GM12864 (cell line): ENCODE measurements at regions not wholly inside any gene's neighbourhood (a gene's known extent, or its start where the extent isn't known, plus 50 kb on each side); places are given as distances from the start of the nearest gene placed in this dataset.

ENCODE experiments used
- DNase-seq: peaks from one replicate; pipeline ENCODE4 v3.0.0-alpha.2; 2011; ENCODE audit warnings: low read depth
- H3K4me3 ChIP-seq: 2 replicates; pipeline ENCODE4 v1.5.1; 2011; ENCODE audit warnings: mild to moderate bottlenecking, low read depth, low read length, control low read depth
- TF ChIP-seq, protein P1 (sequence below): IDR thresholded peaks from 2 replicates; pipeline ENCODE4 v1.5.1; 2011; ENCODE audit warnings: low read depth, mild to moderate bottlenecking, moderate library complexity, low read length, control low read depth, inconsistent platforms; ENCODE audit errors: missing control alignments

DNA sequence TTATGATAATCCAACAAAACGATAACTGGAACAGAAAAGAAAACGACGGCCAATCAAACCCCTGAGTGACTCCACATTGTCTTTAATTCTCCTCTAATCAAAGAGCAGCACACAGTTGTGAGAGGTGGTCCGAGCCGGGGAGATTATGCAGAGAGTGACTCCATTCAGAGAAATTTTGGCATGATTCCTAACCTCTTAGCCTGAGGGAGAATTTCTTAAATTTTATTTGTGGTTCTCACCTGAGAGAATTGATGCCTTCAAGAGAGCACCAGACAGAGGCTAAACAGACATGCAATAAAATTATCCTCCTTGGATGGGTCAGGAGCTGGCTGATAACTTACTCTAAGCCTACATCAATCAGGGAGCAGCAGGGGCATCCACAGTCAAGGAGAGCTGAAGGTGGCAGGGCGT, 310.0 kb upstream of the KLF12 start:
- DNase-seq, result no peak
- no peak overlapping the region for H3K4me3 ChIP-seq
- TF ChIP-seq, protein P1, sequence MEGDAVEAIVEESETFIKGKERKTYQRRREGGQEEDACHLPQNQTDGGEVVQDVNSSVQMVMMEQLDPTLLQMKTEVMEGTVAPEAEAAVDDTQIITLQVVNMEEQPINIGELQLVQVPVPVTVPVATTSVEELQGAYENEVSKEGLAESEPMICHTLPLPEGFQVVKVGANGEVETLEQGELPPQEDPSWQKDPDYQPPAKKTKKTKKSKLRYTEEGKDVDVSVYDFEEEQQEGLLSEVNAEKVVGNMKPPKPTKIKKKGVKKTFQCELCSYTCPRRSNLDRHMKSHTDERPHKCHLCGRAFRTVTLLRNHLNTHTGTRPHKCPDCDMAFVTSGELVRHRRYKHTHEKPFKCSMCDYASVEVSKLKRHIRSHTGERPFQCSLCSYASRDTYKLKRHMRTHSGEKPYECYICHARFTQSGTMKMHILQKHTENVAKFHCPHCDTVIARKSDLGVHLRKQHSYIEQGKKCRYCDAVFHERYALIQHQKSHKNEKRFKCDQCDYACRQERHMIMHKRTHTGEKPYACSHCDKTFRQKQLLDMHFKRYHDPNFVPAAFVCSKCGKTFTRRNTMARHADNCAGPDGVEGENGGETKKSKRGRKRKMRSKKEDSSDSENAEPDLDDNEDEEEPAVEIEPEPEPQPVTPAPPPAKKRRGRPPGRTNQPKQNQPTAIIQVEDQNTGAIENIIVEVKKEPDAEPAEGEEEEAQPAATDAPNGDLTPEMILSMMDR, result no peak

DNA sequence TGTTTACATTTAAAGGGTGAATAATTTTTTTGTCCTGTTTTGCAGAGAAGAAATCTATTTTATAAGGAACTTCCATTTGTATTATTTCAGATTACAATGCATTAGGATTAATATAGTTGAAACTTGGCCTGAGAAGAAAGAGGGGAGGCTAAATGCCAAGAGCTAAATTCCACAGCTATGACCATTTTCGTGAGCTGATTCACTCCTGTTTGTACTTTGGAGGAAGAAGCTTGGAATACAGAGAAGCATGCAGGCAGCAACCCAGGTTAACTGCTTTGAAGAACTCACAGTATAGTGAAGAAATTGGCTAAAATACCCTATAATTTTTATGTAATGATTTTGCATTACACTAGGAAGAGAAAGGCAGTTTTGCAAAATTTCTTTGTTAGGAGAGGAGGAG, 309.4 kb upstream of the KLF12 start:
- no peak for DNase-seq
- H3K4me3 ChIP-seq, result no peak overlapping the region
- TF ChIP-seq, protein P1, result no peak

DNA sequence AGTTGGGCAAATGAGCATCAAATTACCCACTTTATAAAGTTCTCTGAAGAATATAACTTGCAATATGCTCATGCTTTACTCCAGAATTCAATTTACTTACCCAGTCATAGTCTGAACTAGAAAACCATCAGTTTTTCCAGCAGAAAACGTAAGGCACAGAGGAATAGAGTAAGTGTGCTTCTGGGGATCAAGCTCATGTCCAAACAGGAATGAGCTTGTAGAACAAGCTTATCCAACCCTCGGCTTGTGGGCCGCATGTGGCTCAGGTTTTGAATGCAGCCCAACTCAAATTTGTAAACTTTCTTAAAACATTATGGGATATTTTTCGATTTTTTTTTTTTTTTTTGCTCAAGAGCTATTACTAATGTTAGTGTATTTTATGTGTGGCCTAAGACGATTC, 308.5 kb upstream of the KLF12 start:
- TF ChIP-seq, protein P1, result no peak
- DNase-seq, result no peak
- no peak overlapping the region for H3K4me3 ChIP-seq

DNA sequence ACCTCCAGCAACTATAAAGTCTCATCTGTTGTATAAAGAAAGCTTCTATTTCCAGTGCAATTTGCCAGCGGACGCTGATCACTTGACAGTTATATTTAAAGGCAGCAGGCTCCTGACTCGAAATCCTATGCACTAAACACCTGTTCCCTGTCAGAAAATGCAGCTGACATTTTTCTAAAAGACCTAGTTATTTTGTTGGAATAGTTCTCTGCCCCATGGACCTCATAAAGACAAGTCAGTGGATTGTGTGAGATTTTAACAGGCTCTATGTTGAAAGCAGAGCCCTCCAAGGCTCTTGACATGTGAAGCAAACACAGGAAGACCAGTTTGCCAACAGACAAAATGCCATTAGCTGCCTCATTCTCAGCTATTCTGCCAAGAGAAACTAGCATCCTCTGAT, 304.7 kb upstream of the KLF12 start:
- no peak for DNase-seq
- no peak overlapping the region for H3K4me3 ChIP-seq
- TF ChIP-seq, protein P1, result no peak

DNA sequence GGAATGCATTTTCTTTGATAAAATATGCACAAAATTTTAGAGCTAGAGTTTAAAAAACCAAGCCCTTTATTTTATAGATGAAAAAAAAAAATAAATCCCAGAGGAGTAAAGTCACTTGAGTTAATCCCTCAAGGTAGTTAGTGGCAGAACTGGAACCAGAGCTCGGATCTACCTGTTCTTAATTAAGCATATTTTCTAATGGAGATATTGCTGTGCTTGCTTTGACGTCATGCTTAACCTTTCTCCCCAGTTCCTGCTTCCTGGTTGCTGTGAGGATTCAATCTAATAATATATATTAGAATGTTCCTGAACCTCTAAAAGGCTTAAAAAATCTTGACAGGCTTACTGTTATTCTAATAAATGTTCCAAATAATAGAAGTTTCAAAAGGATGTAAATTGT, 300.6 kb upstream of the KLF12 start:
- DNase-seq, result no peak
- no peak overlapping the region for H3K4me3 ChIP-seq
- TF ChIP-seq, protein P1, result no peak

DNA sequence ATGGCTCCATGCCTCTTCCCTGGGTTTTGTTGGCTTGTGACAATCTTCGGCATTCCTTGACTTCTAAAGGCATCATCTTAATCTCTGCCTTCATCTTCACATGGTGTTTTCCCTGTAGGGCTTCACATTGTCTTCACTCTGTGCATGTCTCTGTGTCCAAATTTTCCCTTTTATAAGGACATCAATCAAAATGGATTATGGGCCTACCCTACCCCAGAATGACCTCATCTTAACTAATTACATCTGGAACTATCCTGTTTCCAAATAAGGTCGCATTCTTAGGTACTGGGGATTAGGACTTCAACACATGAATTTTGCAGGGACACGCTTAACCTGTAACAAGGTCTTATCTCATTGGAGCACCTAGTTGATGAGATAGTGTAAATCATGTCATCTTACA, 290.3 kb upstream of the KLF12 start:
- H3K4me3 ChIP-seq, result no peak overlapping the region
- TF ChIP-seq, protein P1, result no peak
- DNase-seq, result no peak

DNA sequence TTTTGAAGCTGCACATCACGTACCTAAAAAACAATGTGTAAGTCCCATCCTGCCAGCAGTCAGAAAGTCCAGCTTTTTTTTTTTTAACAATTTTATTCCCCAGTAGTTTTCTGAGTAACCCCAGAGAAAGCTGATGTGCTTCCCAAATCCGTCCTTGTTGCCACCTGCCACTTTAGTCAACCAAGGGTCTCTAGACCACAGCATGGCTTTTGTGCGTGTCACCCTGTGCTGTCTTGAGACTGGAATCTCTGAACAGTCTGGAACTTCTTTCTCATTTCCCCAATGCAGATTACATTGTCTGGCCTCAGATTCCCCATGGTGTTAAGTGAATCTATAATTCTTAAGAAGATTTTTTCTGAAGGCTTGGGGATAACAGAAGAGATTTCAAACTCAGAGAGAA, 289.2 kb upstream of the KLF12 start:
- no peak for DNase-seq
- no peak overlapping the region for H3K4me3 ChIP-seq
- TF ChIP-seq, protein P1, result no peak
